ENCODE measurements at regions not wholly inside any gene's neighbourhood (a gene's known extent, or its start where the extent isn't known, plus 50 kb on each side); places are given as distances from the start of the nearest gene placed in this dataset.

DNA sequence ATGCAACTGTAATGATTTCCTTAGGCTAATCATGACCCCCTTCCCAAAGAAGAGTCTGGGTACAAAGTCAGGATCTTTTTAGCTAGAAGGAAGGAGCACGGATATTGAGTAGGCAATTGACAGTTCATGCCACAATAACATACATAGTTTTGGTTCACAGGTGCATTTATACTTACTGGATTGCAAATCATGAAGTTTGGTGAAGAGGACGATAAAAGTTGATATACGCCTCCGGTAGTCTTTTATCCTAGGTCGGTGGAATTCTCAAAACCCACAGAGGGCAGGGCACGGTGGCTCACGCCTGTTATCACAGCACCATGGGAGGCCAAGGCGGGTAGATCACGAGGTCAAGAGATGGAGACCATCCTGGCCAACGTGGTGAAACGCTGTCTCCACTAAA lies 265.4 kb upstream of the PRMT6 start:
- no peak overlapping the region for H3K27ac ChIP-seq (ENCODE audit: low read length)
- H3K27me3 ChIP-seq (ENCODE audit: control insufficient read depth, insufficient read depth): no peaks in the 10 kb centered on the region
- no peak for ATAC-seq
- no peak for DNase-seq
- H3K4me1 ChIP-seq (ENCODE audit: control insufficient read depth, insufficient read depth, low read length): no peaks in the 10 kb centered on the region
- H3K4me3 ChIP-seq (ENCODE audit: low read length): no peak overlapping the region
- 86% methylated on average over 11 of the region's 11 CpGs for WGBS
- H3K9me3 ChIP-seq (ENCODE audit: control insufficient read depth, low read length): no peaks in the 10 kb centered on the region
- intact Hi-C loops (cut with DNase I): no loop called here

DNA sequence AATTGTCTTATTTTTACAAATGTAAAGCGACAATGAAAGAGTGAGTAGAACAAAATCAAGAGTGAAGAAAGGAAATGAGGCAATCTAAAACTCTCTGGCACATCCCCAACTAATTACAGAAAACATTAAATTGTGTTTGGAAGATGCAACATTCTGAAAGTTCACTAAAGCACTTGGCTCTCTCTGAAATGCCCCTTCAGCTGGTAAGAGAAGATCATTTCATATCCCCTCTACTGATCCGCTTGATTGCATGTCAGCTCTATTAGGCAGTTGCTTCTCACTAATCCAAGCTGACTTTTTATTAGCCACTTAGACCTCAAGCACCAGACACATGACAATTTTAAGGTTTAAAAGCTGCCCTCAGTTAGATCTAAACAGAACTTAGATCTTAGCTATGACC lies 262.8 kb upstream of the PRMT6 start:
- intact Hi-C loops (cut with DNase I): no loop called here
- Histone ChIP-seq H3K4me3 (ENCODE audit: low read length) (no peak overlapping the region), H3K9me3 (ENCODE audit: control insufficient read depth, low read length) (no peaks in the 10 kb centered on the region), H3K27me3 (ENCODE audit: control insufficient read depth, insufficient read depth) (no peaks in the 10 kb centered on the region), H3K4me1 (ENCODE audit: control insufficient read depth, insufficient read depth, low read length) (no peaks in the 10 kb centered on the region), H3K27ac (ENCODE audit: low read length) (no peak overlapping the region)
- 73% methylated on average over 2 of the region's 2 CpGs for WGBS
- ATAC-seq (no peak), DNase-seq (no peak)

DNA sequence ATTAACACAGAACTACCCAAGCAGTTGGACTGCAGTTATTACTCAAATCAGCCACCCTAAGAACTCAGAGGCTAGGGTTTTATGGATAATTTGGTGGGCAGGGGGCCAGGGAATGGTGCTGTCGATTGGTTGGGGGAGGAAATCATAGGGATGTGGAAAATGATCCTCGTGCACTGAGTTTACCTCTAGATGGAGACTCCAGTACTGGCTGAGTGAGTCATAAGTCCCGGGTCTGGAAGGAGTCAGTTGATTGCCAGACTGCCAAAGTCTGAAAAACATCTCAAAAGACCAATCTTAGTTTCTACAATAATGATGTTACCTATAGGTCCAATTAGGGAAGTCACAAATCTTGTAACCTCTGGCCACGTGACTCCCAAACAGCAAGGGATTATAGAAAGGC lies 257.5 kb upstream of the PRMT6 start:
- DNase-seq: no peak
- H3K4me1 ChIP-seq (ENCODE audit: control insufficient read depth, insufficient read depth, low read length): no peaks in the 10 kb centered on the region
- WGBS: 57% methylated on average over 4 of the region's 4 CpGs
- H3K27me3 ChIP-seq (ENCODE audit: control insufficient read depth, insufficient read depth): no peaks in the 10 kb centered on the region
- H3K4me3 ChIP-seq (ENCODE audit: low read length): no peak overlapping the region
- no peaks in the 10 kb centered on the region for H3K9me3 ChIP-seq (ENCODE audit: control insufficient read depth, low read length)
- ATAC-seq: no peak
- intact Hi-C loops (cut with DNase I): no loop called here
- H3K27ac ChIP-seq (ENCODE audit: low read length): no peak overlapping the region

DNA sequence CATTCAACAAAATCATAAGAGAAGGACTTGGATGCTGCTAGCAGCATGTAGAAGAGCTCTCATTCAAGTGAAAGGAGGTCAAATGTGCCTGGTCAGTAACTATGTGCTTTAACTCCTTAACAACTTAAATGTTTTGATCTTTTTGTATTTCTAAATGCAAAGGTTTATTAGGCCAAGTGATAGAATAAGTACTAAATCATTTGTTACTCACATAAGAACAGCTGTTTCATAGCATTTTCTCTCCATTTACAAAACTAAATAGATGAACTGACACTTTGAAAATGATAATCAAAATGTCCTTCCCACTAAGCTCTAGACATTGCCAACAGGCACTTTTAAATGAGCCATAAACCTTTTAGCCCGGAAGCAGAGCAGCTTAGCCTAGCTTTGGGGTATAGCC lies 254.3 kb upstream of the PRMT6 start:
- Histone ChIP-seq H3K27ac (ENCODE audit: low read length) (no peak overlapping the region), H3K4me3 (ENCODE audit: low read length) (no peak overlapping the region), H3K4me1 (ENCODE audit: control insufficient read depth, insufficient read depth, low read length) (no peaks in the 10 kb centered on the region), H3K9me3 (ENCODE audit: control insufficient read depth, low read length) (no peaks in the 10 kb centered on the region), H3K27me3 (ENCODE audit: control insufficient read depth, insufficient read depth) (no peaks in the 10 kb centered on the region)
- ATAC-seq (no peak), DNase-seq (no peak)
- intact Hi-C loops (cut with DNase I): no loop called here
- 63% methylated on average over 1 of the region's 1 CpG for WGBS

DNA sequence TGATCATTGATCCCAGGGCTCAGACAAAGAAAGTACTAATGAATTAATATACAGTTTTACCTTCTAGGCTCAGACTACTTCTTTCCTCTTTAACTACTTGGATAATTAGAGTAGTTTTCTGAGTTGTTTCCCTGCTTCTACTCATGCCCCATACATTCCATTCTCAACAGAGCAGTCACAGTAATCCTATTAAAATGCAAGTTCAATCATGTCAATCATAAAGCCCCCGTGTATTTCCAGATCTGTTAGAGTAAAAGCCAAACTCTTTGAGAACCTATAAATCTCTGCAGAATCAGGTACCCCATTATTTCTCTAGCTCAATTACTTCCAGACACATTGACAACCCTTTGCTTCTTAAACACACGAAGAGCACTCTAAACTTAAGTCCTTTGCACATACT lies 242.1 kb upstream of the PRMT6 start:
- WGBS: 60% methylated on average over 2 of the region's 2 CpGs

DNA sequence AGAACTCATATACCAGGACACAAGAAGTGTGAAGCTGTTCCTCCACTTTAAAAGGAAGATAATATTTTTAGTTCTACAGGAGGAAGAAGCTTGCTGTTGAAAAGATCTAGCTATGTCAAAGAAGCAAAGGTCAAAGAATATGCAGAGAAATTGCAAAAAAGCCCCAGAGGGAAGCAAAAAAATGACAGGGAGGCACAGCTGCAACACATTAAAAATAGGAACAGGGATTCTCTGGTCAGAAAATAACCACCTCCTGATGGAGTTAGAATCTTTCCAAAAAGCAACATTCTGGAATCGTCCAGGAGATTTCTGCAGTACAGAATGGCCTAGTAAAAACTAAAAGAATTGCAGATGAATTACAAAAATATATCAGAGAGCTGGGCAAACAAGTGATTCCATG lies 238.9 kb upstream of the PRMT6 start:
- no peak overlapping the region for H3K27ac ChIP-seq (ENCODE audit: low read length)
- no peak overlapping the region for H3K4me3 ChIP-seq (ENCODE audit: low read length)
- DNase-seq: no peak
- H3K27me3 ChIP-seq (ENCODE audit: control insufficient read depth, insufficient read depth): no peaks in the 10 kb centered on the region
- ATAC-seq: no peak
- intact Hi-C loops (cut with DNase I): no loop called here
- no peaks in the 10 kb centered on the region for H3K9me3 ChIP-seq (ENCODE audit: control insufficient read depth, low read length)
- WGBS: 21% methylated on average over 1 of the region's 1 CpG
- H3K4me1 ChIP-seq (ENCODE audit: control insufficient read depth, insufficient read depth, low read length): no peaks in the 10 kb centered on the region

More for the DNA sequence above, 242.1 kb upstream of the PRMT6 start:
- Histone ChIP-seq H3K4me1 (ENCODE audit: control insufficient read depth, insufficient read depth, low read length) (no peaks in the 10 kb centered on the region), H3K27ac (ENCODE audit: low read length) (no peak overlapping the region), H3K27me3 (ENCODE audit: control insufficient read depth, insufficient read depth) (no peaks in the 10 kb centered on the region), H3K4me3 (ENCODE audit: low read length) (no peak overlapping the region), H3K9me3 (ENCODE audit: control insufficient read depth, low read length) (no peaks in the 10 kb centered on the region)
- ATAC-seq (no peak), DNase-seq (no peak)
- intact Hi-C loops (cut with DNase I): no loop called here

DNA sequence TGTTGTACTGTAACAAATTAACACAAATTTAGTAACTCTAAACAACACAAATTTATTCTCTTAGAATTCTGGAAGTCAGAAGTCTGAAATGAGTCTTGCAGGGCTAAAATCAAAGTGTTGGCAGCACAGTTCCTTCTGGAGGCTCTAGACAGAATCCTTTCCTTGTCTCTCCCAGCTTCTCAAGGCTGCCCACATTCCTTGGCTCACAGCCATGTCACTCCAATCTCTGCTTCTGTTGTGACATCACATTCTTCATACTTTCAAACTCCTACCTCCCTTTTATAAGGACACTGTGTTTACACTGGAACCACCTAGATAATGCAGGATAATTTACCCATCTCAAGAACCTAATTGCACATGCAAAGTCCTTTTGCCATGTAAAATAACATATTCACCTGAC lies 225.0 kb upstream of the PRMT6 start:
- no peaks in the 10 kb centered on the region for H3K9me3 ChIP-seq (ENCODE audit: control insufficient read depth, low read length)
- H3K4me3 ChIP-seq (ENCODE audit: low read length): no peak overlapping the region
- ATAC-seq (no peak), DNase-seq (no peak)
- intact Hi-C loops (cut with DNase I): no loop called here
- H3K27me3 ChIP-seq (ENCODE audit: control insufficient read depth, insufficient read depth): no peaks in the 10 kb centered on the region
- no peak overlapping the region for H3K27ac ChIP-seq (ENCODE audit: low read length)
- H3K4me1 ChIP-seq (ENCODE audit: control insufficient read depth, insufficient read depth, low read length): no peaks in the 10 kb centered on the region

DNA sequence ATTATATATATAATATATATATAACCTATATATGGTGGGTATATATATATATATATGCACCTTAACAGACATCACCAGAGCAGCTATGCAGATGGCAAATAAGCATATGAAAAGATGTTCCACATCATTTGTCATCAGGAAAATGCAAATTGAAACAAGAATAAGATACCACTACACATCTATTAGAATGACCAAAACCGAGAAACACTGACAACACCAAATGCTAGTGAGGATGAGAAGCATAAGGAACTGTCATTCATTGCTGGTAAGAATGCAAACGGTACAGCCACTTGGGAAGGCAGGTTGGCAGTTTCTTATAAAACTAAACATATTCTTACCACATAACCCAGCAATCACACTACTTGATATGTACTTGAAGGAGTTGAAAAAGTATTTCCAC lies 219.8 kb upstream of the PRMT6 start:
- H3K27ac ChIP-seq (ENCODE audit: low read length): no peak overlapping the region
- DNase-seq: no peak
- no peaks in the 10 kb centered on the region for H3K27me3 ChIP-seq (ENCODE audit: control insufficient read depth, insufficient read depth)
- WGBS: 57% methylated on average over 2 of the region's 2 CpGs
- no peaks in the 10 kb centered on the region for H3K9me3 ChIP-seq (ENCODE audit: control insufficient read depth, low read length)
- H3K4me1 ChIP-seq (ENCODE audit: control insufficient read depth, insufficient read depth, low read length): no peaks in the 10 kb centered on the region
- H3K4me3 ChIP-seq (ENCODE audit: low read length): no peak overlapping the region
- intact Hi-C loops (cut with DNase I): no loop called here
- ATAC-seq: no peak

DNA sequence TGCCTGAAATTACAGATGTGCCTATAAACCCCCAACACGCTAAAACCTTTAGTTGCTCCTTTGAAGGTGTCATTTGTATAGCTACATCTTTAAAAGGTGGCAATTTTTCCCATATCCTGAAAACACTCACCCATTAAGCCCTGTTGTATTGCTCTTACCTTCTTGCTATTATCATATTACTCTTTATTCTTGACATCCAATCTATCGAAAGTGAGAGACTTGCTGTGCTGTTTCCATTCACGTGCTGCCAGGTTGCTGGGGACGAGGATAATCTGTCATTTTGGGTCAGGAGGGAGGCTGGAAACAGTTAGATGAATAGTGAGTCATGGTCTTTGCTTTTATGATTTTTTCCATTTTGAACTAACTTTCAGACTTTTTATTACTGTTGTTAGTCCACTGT lies 213.0 kb upstream of the PRMT6 start:
- intact Hi-C loops (cut with DNase I): no loop called here
- Histone ChIP-seq H3K4me1 (ENCODE audit: control insufficient read depth, insufficient read depth, low read length) (no peaks in the 10 kb centered on the region), H3K4me3 (ENCODE audit: low read length) (no peak overlapping the region), H3K27me3 (ENCODE audit: control insufficient read depth, insufficient read depth) (no peaks in the 10 kb centered on the region), H3K9me3 (ENCODE audit: control insufficient read depth, low read length) (no peaks in the 10 kb centered on the region), H3K27ac (ENCODE audit: low read length) (no peak overlapping the region)
- WGBS: 40% methylated on average over 4 of the region's 4 CpGs
- DNase-seq: no peak
- ATAC-seq: no peak

DNA sequence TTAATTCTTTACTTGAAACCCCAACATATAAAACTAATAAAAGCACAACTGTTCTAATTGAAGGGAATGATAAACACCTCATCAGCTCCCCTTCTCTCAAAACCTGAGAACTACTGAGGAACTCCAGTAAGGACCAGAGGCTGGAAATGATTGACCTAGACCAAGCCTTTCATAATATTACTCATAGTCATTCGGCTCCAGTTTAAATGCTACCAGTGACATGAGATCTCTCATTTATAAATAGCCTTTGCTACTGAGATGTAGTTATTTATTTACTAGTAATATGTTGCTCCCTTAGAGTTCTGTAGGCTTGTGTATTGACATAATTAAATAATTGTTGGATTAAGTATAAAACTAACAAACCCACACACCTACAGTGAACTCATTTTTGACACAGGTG lies 209.8 kb upstream of the PRMT6 start:
- H3K4me3 ChIP-seq (ENCODE audit: low read length): no peak overlapping the region
- H3K9me3 ChIP-seq (ENCODE audit: control insufficient read depth, low read length): no peaks in the 10 kb centered on the region
- ATAC-seq (no peak), DNase-seq (no peak)
- 86% methylated on average over 1 of the region's 1 CpG for WGBS
- intact Hi-C loops (cut with DNase I): no loop called here
- H3K27ac ChIP-seq (ENCODE audit: low read length): no peak overlapping the region
- no peaks in the 10 kb centered on the region for H3K27me3 ChIP-seq (ENCODE audit: control insufficient read depth, insufficient read depth)
- H3K4me1 ChIP-seq (ENCODE audit: control insufficient read depth, insufficient read depth, low read length): no peaks in the 10 kb centered on the region

DNA sequence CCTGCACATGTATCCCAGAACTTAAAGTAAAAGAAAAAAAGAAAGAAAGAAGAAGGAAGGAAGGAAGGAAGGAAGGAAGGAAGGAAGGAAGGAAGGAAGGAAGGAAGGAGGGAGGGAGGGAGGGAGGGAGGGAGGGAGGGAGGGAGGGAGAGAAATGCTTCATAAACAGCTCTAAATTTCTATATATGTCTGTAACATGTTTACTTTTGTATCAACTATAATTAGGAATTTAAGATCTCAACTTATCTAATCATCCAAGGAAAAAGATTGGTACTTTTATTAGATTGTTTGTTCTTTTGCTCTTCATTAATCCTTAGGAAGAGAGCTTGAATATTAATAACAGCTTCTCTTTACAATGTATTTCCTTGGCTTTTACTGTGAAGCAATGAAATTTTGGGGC lies 195.4 kb upstream of the PRMT6 start:
- ATAC-seq (no peak), DNase-seq (no peak)
- H3K27ac ChIP-seq (ENCODE audit: low read length): no peak overlapping the region
- H3K9me3 ChIP-seq (ENCODE audit: control insufficient read depth, low read length): no peaks in the 10 kb centered on the region
- intact Hi-C loops (cut with DNase I): no loop called here
- no peaks in the 10 kb centered on the region for H3K4me1 ChIP-seq (ENCODE audit: control insufficient read depth, insufficient read depth, low read length)
- no peaks in the 10 kb centered on the region for H3K27me3 ChIP-seq (ENCODE audit: control insufficient read depth, insufficient read depth)
- H3K4me3 ChIP-seq (ENCODE audit: low read length): no peak overlapping the region

DNA sequence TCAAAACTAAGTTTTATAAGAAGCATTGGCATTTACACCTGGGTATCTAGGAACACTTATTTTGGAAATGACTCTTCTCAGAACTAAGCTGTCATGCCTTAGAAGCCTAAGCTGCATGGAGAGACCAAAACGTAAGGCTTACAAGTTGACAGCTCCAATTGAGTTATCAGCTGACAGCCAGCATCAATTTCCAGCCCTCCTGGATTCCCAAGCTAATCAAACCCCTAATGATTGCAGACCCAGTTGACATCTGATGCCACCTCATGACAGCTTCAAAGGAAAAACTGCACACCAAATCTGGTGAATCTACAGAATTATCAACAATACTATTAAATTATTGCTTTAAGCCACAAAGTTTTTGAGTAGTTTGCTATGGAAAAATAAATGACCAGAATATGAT lies 187.6 kb upstream of the PRMT6 start:
- 33% methylated on average over 1 of the region's 1 CpG for WGBS
- Histone ChIP-seq H3K4me3 (ENCODE audit: low read length) (no peak overlapping the region), H3K27ac (ENCODE audit: low read length) (no peak overlapping the region), H3K4me1 (ENCODE audit: control insufficient read depth, insufficient read depth, low read length) (no peaks in the 10 kb centered on the region), H3K27me3 (ENCODE audit: control insufficient read depth, insufficient read depth) (no peaks in the 10 kb centered on the region), H3K9me3 (ENCODE audit: control insufficient read depth, low read length) (no peaks in the 10 kb centered on the region)
- DNase-seq (no peak), ATAC-seq (no peak)
- intact Hi-C loops (cut with DNase I): no loop called here
